ENCODE measurements at regions not wholly inside any gene's neighbourhood (a gene's known extent, or its start where the extent isn't known, plus 50 kb on each side); places are given as distances from the start of the nearest gene placed in this dataset.

DNA sequence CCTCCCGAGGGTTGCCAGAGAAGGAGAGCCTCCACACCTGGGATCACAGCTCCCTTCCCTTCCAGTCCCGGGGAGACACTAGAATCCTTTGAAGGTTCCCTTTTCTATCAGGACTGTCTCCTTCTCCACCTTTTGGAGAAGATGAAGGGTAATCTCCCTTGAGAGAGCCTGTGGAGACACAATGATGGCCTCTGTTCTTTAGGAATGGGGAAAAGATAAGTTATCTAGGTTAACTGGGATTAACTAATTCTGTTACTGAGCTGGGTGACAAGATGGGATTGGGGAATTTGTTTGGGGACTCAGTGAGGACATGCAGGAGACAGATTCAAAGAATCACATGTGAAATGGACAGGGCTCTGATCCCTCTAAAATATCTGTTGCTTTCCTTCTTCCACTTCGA is 181.1 kb upstream of the BMPER start:
- TF ChIP-seq, protein P1, sequence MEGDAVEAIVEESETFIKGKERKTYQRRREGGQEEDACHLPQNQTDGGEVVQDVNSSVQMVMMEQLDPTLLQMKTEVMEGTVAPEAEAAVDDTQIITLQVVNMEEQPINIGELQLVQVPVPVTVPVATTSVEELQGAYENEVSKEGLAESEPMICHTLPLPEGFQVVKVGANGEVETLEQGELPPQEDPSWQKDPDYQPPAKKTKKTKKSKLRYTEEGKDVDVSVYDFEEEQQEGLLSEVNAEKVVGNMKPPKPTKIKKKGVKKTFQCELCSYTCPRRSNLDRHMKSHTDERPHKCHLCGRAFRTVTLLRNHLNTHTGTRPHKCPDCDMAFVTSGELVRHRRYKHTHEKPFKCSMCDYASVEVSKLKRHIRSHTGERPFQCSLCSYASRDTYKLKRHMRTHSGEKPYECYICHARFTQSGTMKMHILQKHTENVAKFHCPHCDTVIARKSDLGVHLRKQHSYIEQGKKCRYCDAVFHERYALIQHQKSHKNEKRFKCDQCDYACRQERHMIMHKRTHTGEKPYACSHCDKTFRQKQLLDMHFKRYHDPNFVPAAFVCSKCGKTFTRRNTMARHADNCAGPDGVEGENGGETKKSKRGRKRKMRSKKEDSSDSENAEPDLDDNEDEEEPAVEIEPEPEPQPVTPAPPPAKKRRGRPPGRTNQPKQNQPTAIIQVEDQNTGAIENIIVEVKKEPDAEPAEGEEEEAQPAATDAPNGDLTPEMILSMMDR (IDR thresholded peaks at IDR 0.05; ENCODE audit: unreplicated experiment in 3 of 3) = no peak
- H3K27me3 Mint-ChIP-seq (ENCODE audit: low read depth) = peaks cover 11% of the 10 kb centered on the region
- H3K4me3 Mint-ChIP-seq = no peak overlapping the region
- H3K27ac Mint-ChIP-seq = peak overlapping the region in 2 of 3 experiments; percentile 26 to 35
- H3K9me3 Mint-ChIP-seq = no peaks in the 10 kb centered on the region
- H3K4me1 Mint-ChIP-seq = peaks cover 71% of the 10 kb centered on the region
- no peaks in the 10 kb centered on the region for H3K36me3 Mint-ChIP-seq (ENCODE audit: low read depth)

DNA sequence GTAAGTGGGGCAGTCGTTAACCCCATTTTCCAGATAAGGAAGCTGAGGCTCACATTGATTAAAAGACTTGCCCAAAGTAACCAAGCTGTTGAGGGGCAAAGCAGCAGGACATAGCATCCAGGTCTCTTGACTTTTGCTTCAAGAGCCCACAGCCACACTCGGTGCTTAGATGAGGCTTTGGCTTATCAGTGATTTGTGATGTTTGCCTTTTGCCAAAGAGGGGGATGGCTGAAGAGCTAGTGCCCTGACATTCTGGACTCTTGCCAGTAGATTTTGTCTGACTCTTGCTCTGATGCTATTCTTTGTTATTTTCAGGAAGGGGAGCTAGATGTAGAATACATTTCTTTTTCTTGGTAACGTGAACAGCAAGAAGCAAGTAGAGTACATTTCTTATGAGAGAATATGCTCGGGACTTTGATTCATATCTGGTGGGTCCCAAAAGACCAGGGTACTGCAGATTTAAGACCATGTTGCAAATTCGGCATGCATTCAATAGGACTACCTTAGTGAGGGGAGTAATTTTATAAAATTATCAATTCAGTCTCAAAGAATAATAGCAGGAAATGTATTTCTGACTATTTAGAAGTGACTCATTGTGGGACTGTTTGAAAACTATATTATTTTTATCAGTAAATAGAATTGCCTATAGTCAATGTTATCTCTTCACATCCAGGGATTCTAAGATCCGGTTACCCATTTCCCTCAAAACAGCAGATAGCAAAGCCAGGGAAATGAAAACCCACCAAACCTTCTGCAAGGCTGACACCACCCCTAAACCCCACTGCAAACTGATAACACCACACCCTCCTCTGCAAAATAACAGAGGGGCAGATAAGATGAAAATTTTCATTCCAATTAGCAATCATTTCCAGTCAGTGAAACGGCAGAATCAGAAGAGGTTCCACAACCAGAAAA is 180.0 kb upstream of the BMPER start:
- Mint-ChIP-seq H3K27ac (peak overlapping the region in 2 of 3 experiments; percentile 54 to 75), H3K4me3 (no peak overlapping the region), H3K9me3 (no peaks in the 10 kb centered on the region), H3K4me1 (peaks cover 78% of the 10 kb centered on the region), H3K36me3 (ENCODE audit: low read depth) (no peaks in the 10 kb centered on the region), H3K27me3 (ENCODE audit: low read depth) (peaks cover 11% of the 10 kb centered on the region)
- TF ChIP-seq, protein P1 (IDR thresholded peaks at IDR 0.05; ENCODE audit: unreplicated experiment in 3 of 3) = no peak

DNA sequence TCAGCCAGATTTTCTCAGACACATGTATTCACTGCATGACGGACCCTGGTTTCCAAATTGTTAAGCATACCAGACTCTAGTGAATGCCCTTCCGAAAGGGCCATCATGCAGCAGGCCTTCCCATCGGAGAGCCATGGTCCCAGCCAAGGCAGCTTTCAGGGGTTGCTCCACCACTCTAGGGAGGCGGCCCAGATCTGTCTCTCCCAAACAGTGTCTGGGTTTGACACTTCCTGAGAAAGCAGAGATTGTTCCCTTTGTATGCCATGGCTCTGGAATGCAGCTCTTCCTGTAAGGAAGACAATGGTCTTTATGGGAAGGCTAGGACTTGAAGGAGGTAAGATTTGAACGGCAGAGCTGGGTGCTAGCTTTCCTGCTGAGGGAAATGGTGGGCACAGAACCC is 178.8 kb upstream of the BMPER start:
- Mint-ChIP-seq H3K27ac (peak overlapping the region; percentile 32 to 51 (median 35)), H3K36me3 (ENCODE audit: low read depth) (no peaks in the 10 kb centered on the region), H3K9me3 (no peaks in the 10 kb centered on the region), H3K4me3 (peak overlapping the region in 1 of 3 experiments; percentile 4), H3K27me3 (ENCODE audit: low read depth) (peaks cover 11% of the 10 kb centered on the region), H3K4me1 (peaks cover 80% of the 10 kb centered on the region)
- TF ChIP-seq, protein P1 (IDR thresholded peaks at IDR 0.05; ENCODE audit: unreplicated experiment in 3 of 3) = no peak

DNA sequence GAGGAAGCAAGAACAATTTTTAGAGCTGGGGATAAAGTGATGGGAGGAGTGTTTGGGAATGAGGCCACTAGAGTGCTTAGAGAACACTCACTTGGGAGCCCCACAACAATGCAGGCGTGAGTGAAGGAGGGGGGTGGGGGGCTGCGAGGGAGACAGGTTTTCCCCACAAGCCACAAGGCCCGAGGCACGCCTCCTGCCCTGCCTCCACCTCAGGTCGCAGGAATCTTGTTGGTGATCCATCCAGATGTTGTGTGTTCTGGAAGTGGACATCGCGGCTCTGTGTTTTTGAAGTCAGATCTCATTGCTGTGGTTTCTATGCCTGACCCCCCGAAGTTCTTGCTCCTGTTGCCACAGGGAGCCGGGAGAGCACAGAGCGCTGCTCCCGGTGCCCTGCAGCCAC is 178.0 kb upstream of the BMPER start:
- TF ChIP-seq, protein P1 (IDR thresholded peaks at IDR 0.05; ENCODE audit: unreplicated experiment in 3 of 3) = no peak
- Mint-ChIP-seq H3K4me1 (peaks cover 79% of the 10 kb centered on the region), H3K9me3 (no peaks in the 10 kb centered on the region), H3K27me3 (ENCODE audit: low read depth) (peaks cover 11% of the 10 kb centered on the region), H3K36me3 (ENCODE audit: low read depth) (peaks cover 4% of the 10 kb centered on the region), H3K4me3 (no peak overlapping the region), H3K27ac (peak overlapping the region; percentile 32 to 51 (median 35))

DNA sequence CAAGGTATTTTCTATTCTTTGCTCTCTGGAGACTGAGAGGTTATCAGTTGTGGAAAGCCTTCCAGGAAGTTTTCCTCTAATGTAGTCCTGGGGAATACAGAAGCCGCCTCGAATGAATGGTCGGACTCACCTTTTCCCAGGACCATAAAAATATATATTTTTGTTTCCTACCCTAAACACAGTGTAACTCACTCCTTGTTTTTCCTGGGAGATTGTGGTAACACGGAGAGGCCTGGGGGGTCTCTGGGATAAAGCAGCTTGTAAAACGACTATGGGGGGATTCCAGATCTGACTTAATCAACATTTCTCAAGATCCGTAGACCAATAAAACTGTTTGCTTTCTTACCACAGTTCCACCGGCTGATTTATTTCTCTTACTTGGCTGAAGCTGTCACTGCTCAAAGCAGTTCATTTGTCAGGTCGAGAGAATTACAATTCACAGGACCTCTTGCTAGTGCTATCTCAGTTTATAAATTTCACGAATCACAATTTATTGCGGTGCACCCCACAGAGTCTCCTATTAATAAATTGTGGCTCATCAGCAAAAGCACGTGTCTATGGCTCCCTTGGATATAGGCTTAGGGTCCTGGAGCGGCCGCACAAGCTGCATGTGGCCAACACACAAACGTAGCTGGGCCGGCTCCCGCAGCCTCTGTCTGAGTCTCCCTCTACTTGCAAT is 176.3 kb upstream of the BMPER start:
- TF ChIP-seq, protein P1 (IDR thresholded peaks at IDR 0.05; ENCODE audit: unreplicated experiment in 3 of 3) = no peak
- H3K4me1 Mint-ChIP-seq = peaks cover 74% of the 10 kb centered on the region
- peaks cover 9% of the 10 kb centered on the region for H3K27me3 Mint-ChIP-seq (ENCODE audit: low read depth)
- peaks cover 4% of the 10 kb centered on the region for H3K36me3 Mint-ChIP-seq (ENCODE audit: low read depth)
- peak overlapping the region in 1 of 3 experiments; percentile 10 for H3K4me3 Mint-ChIP-seq
- H3K27ac Mint-ChIP-seq = peak overlapping the region; percentile 53 to 71 (median 68)
- H3K9me3 Mint-ChIP-seq = no peaks in the 10 kb centered on the region

All from nephron (organoid).